HEK293 (cell line): ENCODE measurements at regions not wholly inside any gene's neighbourhood (a gene's known extent, or its start where the extent isn't known, plus 50 kb on each side); places are given as distances from the start of the nearest gene placed in this dataset.

Experiments
- CTCF ChIA-PET: fragments of 350-600 bp; formaldehyde crosslinking; extraction: SDS; loops from one replicate; lab custom pipeline; 2021; ENCODE audit warnings: antibody characterized with exemption; lab: Yijun Ruan, JAX
- POLR2A ChIA-PET: fragments of 300-600 bp; formaldehyde crosslinking; extraction: SDS; loops from one replicate; lab custom pipeline; 2020; ENCODE audit warnings: antibody characterized with exemption, inconsistent platforms; lab: Yijun Ruan, JAX
- H3K27ac ChIP-seq: fragments of 200-500 bp; sonication (Bioruptor generic); 2 replicates; pipeline ENCODE4 v1.5.1; 2014; ENCODE audit warnings: low read depth, low read length, control low read depth, inconsistent platforms; ENCODE audit errors: extremely low read depth
- H3K36me3 ChIP-seq, 2 experiments: fragments of 200-500 bp in 1 of 2; sonication (Bioruptor generic) in 1 of 2; 1 replicate in 1 of 2; 2 replicates in 1 of 2; pipeline ENCODE4 v1.5.1; 2014 to 2017; ENCODE audit warnings: inconsistent platforms in 2 of 2, low read length in 2 of 2; ENCODE audit not compliant: control insufficient read depth in 2 of 2, insufficient read depth in 1 of 2
- H3K4me1 ChIP-seq: fragments of 200-500 bp; sonication (Bioruptor generic); 2 replicates; pipeline ENCODE4 v1.5.1; 2014; ENCODE audit warnings: mild to moderate bottlenecking, low read length, inconsistent platforms; ENCODE audit not compliant: control insufficient read depth, insufficient read depth
- H3K4me3 ChIP-seq: 2 replicates; pipeline ENCODE4 v1.5.1; 2011; ENCODE audit warnings: low read depth, mild to moderate bottlenecking, control low read depth, low read length, moderate library complexity
- H3K9me3 ChIP-seq: fragments of 200-500 bp; sonication (Bioruptor generic); 2 replicates; pipeline ENCODE4 v1.5.1; 2014; ENCODE audit warnings: low read depth, low read length, inconsistent platforms; ENCODE audit not compliant: control insufficient read depth, insufficient read depth
- AEBP2 ChIP-seq: fragments of 450-650 bp; formaldehyde crosslinking; IDR thresholded peaks from 2 replicates; pipeline ENCODE4 v1.5.1; 2016; ENCODE audit warnings: missing biosample characterization, missing genetic modification characterization, borderline replicate concordance
- BCL11A ChIP-seq: fragments of 450-650 bp; formaldehyde crosslinking; IDR thresholded peaks from 2 replicates; pipeline ENCODE4 v1.5.1; 2016; ENCODE audit warnings: low read depth, missing biosample characterization, missing genetic modification characterization
- GLI4 ChIP-seq: fragments of 450-650 bp; formaldehyde crosslinking; IDR thresholded peaks from 2 replicates; pipeline ENCODE4 v1.5.1; 2016; ENCODE audit warnings: missing biosample characterization, missing genetic modification characterization
- PRDM1 ChIP-seq: fragments of 450-650 bp; formaldehyde crosslinking; IDR thresholded peaks from 2 replicates; pipeline ENCODE4; 2016; ENCODE audit warnings: missing biosample characterization, missing genetic modification characterization
- PRDM2 ChIP-seq: fragments of 450-650 bp; formaldehyde crosslinking; IDR thresholded peaks from 2 replicates; pipeline ENCODE4 v1.5.1; 2016; ENCODE audit warnings: missing biosample characterization, missing genetic modification characterization, borderline replicate concordance
- SCRT2 ChIP-seq: fragments of 450-650 bp; formaldehyde crosslinking; IDR thresholded peaks from 2 replicates; pipeline ENCODE4 v1.5.1; 2016; ENCODE audit warnings: missing biosample characterization, missing genetic modification characterization
- ZFP3 ChIP-seq: fragments of 450-650 bp; formaldehyde crosslinking; IDR thresholded peaks from 2 replicates; pipeline ENCODE4 v1.5.1; 2016; ENCODE audit warnings: low read depth, missing biosample characterization, missing genetic modification characterization
- ZNF148 ChIP-seq: fragments of 450-650 bp; formaldehyde crosslinking; IDR thresholded peaks from 2 replicates; pipeline ENCODE4 v1.5.0; 2017; ENCODE audit warnings: missing biosample characterization, missing genetic modification characterization, borderline replicate concordance
- ZNF366 ChIP-seq: fragments of 450-650 bp; formaldehyde crosslinking; conservative IDR thresholded peaks from 2 replicates; pipeline ENCODE4 v1.5.1; 2016; ENCODE audit warnings: missing biosample characterization, missing genetic modification characterization
- ZNF48 ChIP-seq: fragments of 450-650 bp; formaldehyde crosslinking; IDR thresholded peaks from 2 replicates; pipeline ENCODE4 v1.5.1; 2016; ENCODE audit warnings: missing biosample characterization, missing genetic modification characterization
- ZNF677 ChIP-seq: fragments of 450-650 bp; IDR thresholded peaks from 2 replicates; pipeline ENCODE4 v1.5.0; 2018; ENCODE audit warnings: missing biosample characterization, mild to moderate bottlenecking, missing genetic modification characterization, moderate library complexity
- ZNF707 ChIP-seq: fragments of 450-650 bp; formaldehyde crosslinking; IDR thresholded peaks from 2 replicates; pipeline ENCODE4 v1.5.1; 2016; ENCODE audit warnings: missing biosample characterization, missing genetic modification characterization
- ZNF843 ChIP-seq: fragments of 450-650 bp; formaldehyde crosslinking; IDR thresholded peaks from 2 replicates; pipeline ENCODE4 v1.5.1; 2016; ENCODE audit warnings: missing biosample characterization, missing genetic modification characterization
- TF ChIP-seq, protein P1 (sequence below): fragments of 450-650 bp; formaldehyde crosslinking; IDR thresholded peaks from 2 replicates; pipeline ENCODE4 v1.5.1; 2017; ENCODE audit warnings: missing biosample characterization, missing genetic modification characterization
- TF ChIP-seq, protein P2 (sequence below): fragments of 450-650 bp; formaldehyde crosslinking; IDR thresholded peaks from 2 replicates; pipeline ENCODE4 v1.5.1; 2017; ENCODE audit warnings: missing biosample characterization, mild to moderate bottlenecking, missing genetic modification characterization, moderate library complexity

DNA sequence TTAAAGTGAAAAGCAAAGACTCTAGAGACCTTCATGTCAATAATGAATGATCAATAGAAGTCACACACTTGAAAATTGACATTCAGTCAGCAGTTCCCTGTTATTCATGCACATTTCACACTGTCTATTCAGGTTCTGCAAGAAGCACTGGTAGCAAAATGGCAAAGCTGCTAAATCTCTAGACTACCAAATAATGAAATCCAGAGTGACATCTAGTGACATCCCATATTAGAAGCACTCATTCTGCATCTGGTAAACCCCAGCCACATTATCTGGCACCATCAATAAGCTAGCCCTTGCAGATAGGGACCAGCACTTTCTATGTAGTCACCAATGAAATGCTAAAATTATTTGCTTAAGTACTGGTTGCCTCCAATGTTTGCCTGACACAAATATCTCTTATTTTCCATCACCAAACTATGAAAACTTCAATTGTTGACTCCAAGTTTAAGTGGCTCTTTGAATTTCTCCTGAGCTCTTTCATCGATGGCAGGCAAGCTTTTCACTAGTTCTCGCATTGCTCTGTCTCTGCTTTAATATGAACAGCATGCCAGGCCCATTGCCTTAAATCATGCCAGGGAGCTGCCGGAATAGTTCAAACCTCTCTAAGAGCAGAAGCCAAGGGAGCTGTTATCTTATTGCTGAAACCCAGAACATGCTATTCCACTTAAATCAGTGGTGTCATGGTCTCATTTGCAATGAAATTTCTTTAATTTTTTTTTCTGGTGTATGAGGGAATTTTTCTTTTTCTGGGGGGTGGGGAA is 409.9 kb downstream of the MZT1 start:
- H3K27ac ChIP-seq, result no peak overlapping the region
- CTCF ChIA-PET, result interaction anchor here (0.7 kb wide), 1 partner anchor 388 kb away, joined by 4 read pairs; no protein-coding TSS in a partner anchor
- no peaks in the 10 kb centered on the region for H3K9me3 ChIP-seq
- H3K4me3 ChIP-seq, result no peak overlapping the region
- no peaks in the 10 kb centered on the region for H3K36me3 ChIP-seq
- H3K4me1 ChIP-seq, result no peaks in the 10 kb centered on the region
- POLR2A ChIA-PET, result no interaction called here
- TF ChIP-seq AEBP2 (tag by site-specific recombination), result no peak
- no peak for TF ChIP-seq ZFP3 (tag by site-specific recombination)
- TF ChIP-seq, protein P1, sequence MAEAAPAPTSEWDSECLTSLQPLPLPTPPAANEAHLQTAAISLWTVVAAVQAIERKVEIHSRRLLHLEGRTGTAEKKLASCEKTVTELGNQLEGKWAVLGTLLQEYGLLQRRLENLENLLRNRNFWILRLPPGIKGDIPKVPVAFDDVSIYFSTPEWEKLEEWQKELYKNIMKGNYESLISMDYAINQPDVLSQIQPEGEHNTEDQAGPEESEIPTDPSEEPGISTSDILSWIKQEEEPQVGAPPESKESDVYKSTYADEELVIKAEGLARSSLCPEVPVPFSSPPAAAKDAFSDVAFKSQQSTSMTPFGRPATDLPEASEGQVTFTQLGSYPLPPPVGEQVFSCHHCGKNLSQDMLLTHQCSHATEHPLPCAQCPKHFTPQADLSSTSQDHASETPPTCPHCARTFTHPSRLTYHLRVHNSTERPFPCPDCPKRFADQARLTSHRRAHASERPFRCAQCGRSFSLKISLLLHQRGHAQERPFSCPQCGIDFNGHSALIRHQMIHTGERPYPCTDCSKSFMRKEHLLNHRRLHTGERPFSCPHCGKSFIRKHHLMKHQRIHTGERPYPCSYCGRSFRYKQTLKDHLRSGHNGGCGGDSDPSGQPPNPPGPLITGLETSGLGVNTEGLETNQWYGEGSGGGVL (tag by site-specific recombination), result no peak
- no peak for TF ChIP-seq ZNF366 (tag by site-specific recombination)
- no peak for TF ChIP-seq ZNF843 (tag by site-specific recombination)
- no peak for TF ChIP-seq BCL11A (tag by site-specific recombination)
- TF ChIP-seq ZNF48 (tag by site-specific recombination), result no peak
- TF ChIP-seq, protein P2, sequence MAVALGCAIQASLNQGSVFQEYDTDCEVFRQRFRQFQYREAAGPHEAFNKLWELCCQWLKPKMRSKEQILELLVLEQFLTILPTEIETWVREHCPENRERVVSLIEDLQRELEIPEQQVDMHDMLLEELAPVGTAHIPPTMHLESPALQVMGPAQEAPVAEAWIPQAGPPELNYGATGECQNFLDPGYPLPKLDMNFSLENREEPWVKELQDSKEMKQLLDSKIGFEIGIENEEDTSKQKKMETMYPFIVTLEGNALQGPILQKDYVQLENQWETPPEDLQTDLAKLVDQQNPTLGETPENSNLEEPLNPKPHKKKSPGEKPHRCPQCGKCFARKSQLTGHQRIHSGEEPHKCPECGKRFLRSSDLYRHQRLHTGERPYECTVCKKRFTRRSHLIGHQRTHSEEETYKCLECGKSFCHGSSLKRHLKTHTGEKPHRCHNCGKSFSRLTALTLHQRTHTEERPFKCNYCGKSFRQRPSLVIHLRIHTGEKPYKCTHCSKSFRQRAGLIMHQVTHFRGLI (tag by site-specific recombination), result no peak
- TF ChIP-seq GLI4, result no peak
- TF ChIP-seq PRDM2, result no peak
- TF ChIP-seq SCRT2 (tag by site-specific recombination), result no peak

GRCh38 chr13:72316716-72317115 is 410.7 kb downstream of the MZT1 start:
- Histone ChIP-seq H3K4me1 (no peaks in the 10 kb centered on the region), H3K27ac (no peak overlapping the region), H3K4me3 (no peak overlapping the region), H3K9me3 (no peaks in the 10 kb centered on the region), H3K36me3 (no peaks in the 10 kb centered on the region)
- POLR2A ChIA-PET, result no interaction called here
- CTCF ChIA-PET, result no interaction called here
- TF ChIP-seq ZNF148 (tag by site-specific recombination) (no peak), ZNF707 (tag by site-specific recombination) (no peak), ZNF677 (no peak), PRDM1 (no peak)
